ENCODE measurements at regions not wholly inside any gene's neighbourhood (a gene's known extent, or its start where the extent isn't known, plus 50 kb on each side); places are given as distances from the start of the nearest gene placed in this dataset.

DNA sequence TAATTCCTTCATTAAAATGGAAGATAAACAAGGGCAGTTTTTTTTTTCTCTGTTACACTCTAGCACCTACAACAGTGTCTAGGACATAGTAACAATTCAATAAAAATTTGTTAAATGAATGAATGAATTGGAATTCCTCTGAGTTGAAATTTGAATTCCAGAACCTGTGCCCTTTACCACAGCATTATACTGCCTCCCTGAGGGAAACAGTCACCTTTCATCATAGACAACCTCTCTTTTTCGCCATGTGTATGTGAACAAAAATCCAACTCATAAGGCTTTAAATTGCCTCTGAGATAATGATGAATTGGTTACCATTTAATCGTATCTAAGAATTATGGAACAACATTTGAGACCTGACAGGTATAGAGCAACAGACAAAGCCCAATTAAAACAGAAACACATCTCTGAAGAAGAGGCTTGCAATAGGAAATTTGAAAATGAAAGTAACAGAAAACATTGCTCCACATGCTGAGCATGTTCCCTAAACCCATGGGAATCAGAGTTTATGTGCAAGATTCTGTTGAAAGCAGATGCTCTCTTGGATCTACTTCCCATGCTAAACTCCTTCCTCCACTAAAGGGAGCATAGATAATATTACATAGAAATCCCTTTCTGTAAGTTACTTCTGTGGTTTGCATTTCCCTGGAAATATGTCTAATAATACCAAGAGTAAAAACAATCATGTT lies 657.8 kb downstream of the GALC start:
- TF ChIP-seq CTCF (IDR thresholded peaks at IDR 0.05) = no peak
- TF ChIP-seq POLR2A (IDR thresholded peaks at IDR 0.05) = no peak
- TF ChIP-seq EP300 (IDR thresholded peaks at IDR 0.05) = no peak
